ENCODE measurements at regions not wholly inside any gene's neighbourhood (a gene's known extent, or its start where the extent isn't known, plus 50 kb on each side); places are given as distances from the start of the nearest gene placed in this dataset.

- TF ChIP-seq CTCF (IDR thresholded peaks at IDR 0.05; ENCODE audit: low read depth, low read length, poor library complexity, severe bottlenecking) (no peak), EZH2phosphoT487 (IDR thresholded peaks at IDR 0.05; ENCODE audit: borderline replicate concordance, low read length) (no peak)
These were observed 383.7 kb upstream of the IRAK1BP1 start for GRCh38 chr6:78483553-78484197.

Measured in DOHH2 (cell line).